Panc1 (cell line): ENCODE measurements at regions not wholly inside any gene's neighbourhood (a gene's known extent, or its start where the extent isn't known, plus 50 kb on each side); places are given as distances from the start of the nearest gene placed in this dataset.

Experiments
- ATAC-seq: fragments of 200-7000 bp; cut with Tn5 transposase; 2 replicates; pipeline ENCODE4 v1.9.1; 2020; ENCODE audit warnings: mild to moderate bottlenecking, moderate library complexity
- BruUV-seq: library from RNA; stranded (reverse); fragments of 400-500 nt; replicated peaks from 2 replicates; lab custom pipeline; 2021; lab: Mats Ljungman, UMichigan
- CTCF ChIA-PET: fragments of 300-600 bp; sonication (Branson Sonifier 250); formaldehyde crosslinking; loops from one replicate; lab custom pipeline; 2022; ENCODE audit warnings: antibody characterized with exemption; lab: Charles Lee
- POLR2A ChIA-PET: fragments of 300-600 bp; sonication (Branson Sonifier 250); formaldehyde crosslinking; loops from one replicate; lab custom pipeline; 2022; ENCODE audit warnings: antibody characterized with exemption; lab: Charles Lee
- DNase-seq: peaks from one replicate; pipeline ENCODE4 v3.0.0-alpha.2; 2010; ENCODE audit warnings: low read depth, low spot score
- H3K27ac ChIP-seq: 2 replicates; pipeline ENCODE4 v1.5.1; 2011; ENCODE audit warnings: mild to moderate bottlenecking, low read length, inconsistent platforms
- H3K27me3 ChIP-seq: fragments of 200-500 bp; sonication (Bioruptor generic); 2 replicates; pipeline ENCODE4 v1.6.0; 2014; ENCODE audit warnings: low read length, inconsistent platforms; ENCODE audit not compliant: control insufficient read depth, insufficient read depth
- H3K36me3 ChIP-seq: fragments of 200-500 bp; sonication (Bioruptor generic); 2 replicates; pipeline ENCODE4 v1.5.1; 2014; ENCODE audit warnings: inconsistent platforms, mild to moderate bottlenecking, low read length, moderate library complexity; ENCODE audit not compliant: control insufficient read depth, insufficient read depth
- H3K4me1 ChIP-seq: 2 replicates; pipeline ENCODE4 v1.5.1; 2011; ENCODE audit warnings: inconsistent platforms, mild to moderate bottlenecking, low read length, moderate library complexity; ENCODE audit not compliant: control insufficient read depth, insufficient read depth
- H3K4me3 ChIP-seq, 2 experiments: 2 replicates each; pipeline ENCODE4 v1.5.1; 2011 to 2012; ENCODE audit warnings: low read depth in 2 of 2, low read length in 2 of 2, mild to moderate bottlenecking in 2 of 2, inconsistent platforms in 1 of 2, moderate library complexity in 1 of 2
- H3K9me3 ChIP-seq: fragments of 200-500 bp; sonication (Bioruptor generic); 2 replicates; pipeline ENCODE4 v1.5.1; 2014; ENCODE audit warnings: low read depth, mild to moderate bottlenecking, inconsistent platforms, low read length, moderate library complexity; ENCODE audit not compliant: control insufficient read depth, insufficient read depth
- POLR2AphosphoS5 ChIP-seq: IDR thresholded peaks from 2 replicates; pipeline ENCODE4 v1.6.1; 2012; ENCODE audit warnings: mild to moderate bottlenecking, low read depth, low read length, moderate library complexity
- SIN3A ChIP-seq: IDR thresholded peaks from 2 replicates; pipeline ENCODE4 v1.6.1; 2012; ENCODE audit warnings: low read depth, mild to moderate bottlenecking, low read length, moderate library complexity, borderline replicate concordance; ENCODE audit not compliant: insufficient read depth
- TCF7L2 ChIP-seq: IDR thresholded peaks from 2 replicates; pipeline ENCODE4 v1.6.1; 2011; ENCODE audit warnings: mild to moderate bottlenecking, low read depth, low read length, inconsistent platforms
- in situ Hi-C: cut with HindIII; loops from 2 replicates; pipeline ENCODE4 v1.10.0; 2016; ENCODE audit warnings: low sequenced_read_pairs, low pct_unique_long_range_greater_than_20kb
- intact Hi-C: fragments of 100-400 bp; cut with micrococcal nuclease; formaldehyde crosslinking; loops from one replicate; pipeline ENCODE4 v1.10.0; 2022; ENCODE audit not compliant: unreplicated experiment
- TF ChIP-seq, protein P1 (sequence below), 2 experiments: IDR thresholded peaks; 2 replicates each; pipeline ENCODE4 v1.6.1; 2011 to 2012; ENCODE audit warnings: low read depth in 2 of 2, control low read depth in 1 of 2, low read length in 1 of 2, mild to moderate bottlenecking in 1 of 2, moderate library complexity in 1 of 2; ENCODE audit not compliant: insufficient read depth in 1 of 2
- TF ChIP-seq, protein P2 (sequence below): fragments of 450-650 bp; IDR thresholded peaks from 2 replicates; pipeline ENCODE4 v1.5.1; 2017; ENCODE audit warnings: mild to moderate bottlenecking

DNA sequence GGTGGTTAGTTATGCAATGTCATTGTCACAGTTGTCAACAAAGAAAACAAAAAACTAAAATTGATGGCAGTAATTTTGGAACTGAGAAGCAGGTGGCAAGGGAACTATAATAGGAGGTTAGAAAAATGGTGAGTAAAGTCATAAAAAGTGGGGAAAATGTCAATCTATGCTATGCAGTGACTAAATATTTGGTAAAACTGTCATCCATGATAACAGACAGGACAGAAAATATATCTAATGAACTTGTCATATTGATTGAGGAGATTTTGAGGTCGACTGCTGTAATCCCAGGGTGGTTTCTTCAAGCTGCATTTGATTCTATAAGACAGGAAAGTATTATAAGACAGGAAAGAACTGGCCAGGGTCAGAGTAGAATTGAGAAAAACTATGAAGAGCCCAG is 998.4 kb downstream of the IGSF11 start:
- TF ChIP-seq, protein P1, sequence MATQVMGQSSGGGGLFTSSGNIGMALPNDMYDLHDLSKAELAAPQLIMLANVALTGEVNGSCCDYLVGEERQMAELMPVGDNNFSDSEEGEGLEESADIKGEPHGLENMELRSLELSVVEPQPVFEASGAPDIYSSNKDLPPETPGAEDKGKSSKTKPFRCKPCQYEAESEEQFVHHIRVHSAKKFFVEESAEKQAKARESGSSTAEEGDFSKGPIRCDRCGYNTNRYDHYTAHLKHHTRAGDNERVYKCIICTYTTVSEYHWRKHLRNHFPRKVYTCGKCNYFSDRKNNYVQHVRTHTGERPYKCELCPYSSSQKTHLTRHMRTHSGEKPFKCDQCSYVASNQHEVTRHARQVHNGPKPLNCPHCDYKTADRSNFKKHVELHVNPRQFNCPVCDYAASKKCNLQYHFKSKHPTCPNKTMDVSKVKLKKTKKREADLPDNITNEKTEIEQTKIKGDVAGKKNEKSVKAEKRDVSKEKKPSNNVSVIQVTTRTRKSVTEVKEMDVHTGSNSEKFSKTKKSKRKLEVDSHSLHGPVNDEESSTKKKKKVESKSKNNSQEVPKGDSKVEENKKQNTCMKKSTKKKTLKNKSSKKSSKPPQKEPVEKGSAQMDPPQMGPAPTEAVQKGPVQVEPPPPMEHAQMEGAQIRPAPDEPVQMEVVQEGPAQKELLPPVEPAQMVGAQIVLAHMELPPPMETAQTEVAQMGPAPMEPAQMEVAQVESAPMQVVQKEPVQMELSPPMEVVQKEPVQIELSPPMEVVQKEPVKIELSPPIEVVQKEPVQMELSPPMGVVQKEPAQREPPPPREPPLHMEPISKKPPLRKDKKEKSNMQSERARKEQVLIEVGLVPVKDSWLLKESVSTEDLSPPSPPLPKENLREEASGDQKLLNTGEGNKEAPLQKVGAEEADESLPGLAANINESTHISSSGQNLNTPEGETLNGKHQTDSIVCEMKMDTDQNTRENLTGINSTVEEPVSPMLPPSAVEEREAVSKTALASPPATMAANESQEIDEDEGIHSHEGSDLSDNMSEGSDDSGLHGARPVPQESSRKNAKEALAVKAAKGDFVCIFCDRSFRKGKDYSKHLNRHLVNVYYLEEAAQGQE (IDR thresholded peaks at IDR 0.05; ENCODE audit: insufficient read depth in 1 of 2, low read depth in 2 of 2, low read length in 1 of 2), result no peak
- no peak for TF ChIP-seq SIN3A
- TF ChIP-seq, protein P2, sequence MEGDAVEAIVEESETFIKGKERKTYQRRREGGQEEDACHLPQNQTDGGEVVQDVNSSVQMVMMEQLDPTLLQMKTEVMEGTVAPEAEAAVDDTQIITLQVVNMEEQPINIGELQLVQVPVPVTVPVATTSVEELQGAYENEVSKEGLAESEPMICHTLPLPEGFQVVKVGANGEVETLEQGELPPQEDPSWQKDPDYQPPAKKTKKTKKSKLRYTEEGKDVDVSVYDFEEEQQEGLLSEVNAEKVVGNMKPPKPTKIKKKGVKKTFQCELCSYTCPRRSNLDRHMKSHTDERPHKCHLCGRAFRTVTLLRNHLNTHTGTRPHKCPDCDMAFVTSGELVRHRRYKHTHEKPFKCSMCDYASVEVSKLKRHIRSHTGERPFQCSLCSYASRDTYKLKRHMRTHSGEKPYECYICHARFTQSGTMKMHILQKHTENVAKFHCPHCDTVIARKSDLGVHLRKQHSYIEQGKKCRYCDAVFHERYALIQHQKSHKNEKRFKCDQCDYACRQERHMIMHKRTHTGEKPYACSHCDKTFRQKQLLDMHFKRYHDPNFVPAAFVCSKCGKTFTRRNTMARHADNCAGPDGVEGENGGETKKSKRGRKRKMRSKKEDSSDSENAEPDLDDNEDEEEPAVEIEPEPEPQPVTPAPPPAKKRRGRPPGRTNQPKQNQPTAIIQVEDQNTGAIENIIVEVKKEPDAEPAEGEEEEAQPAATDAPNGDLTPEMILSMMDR, result no peak
- no peak for TF ChIP-seq POLR2AphosphoS5
- TF ChIP-seq TCF7L2, result no peak
- ATAC-seq (no peak), DNase-seq (no peak)
- Histone ChIP-seq H3K27ac (no peak overlapping the region), H3K36me3 (no peaks in the 10 kb centered on the region), H3K4me3 (no peak overlapping the region), H3K4me1 (no peaks in the 10 kb centered on the region), H3K27me3 (no peaks in the 10 kb centered on the region), H3K9me3 (peaks cover 18% of the 10 kb centered on the region)
- CTCF ChIA-PET, result no interaction called here
- no TSS peak for BruUV-seq
- in situ Hi-C loops (no loop called here), intact Hi-C loops (no loop called here)
- POLR2A ChIA-PET, result no interaction called here

DNA sequence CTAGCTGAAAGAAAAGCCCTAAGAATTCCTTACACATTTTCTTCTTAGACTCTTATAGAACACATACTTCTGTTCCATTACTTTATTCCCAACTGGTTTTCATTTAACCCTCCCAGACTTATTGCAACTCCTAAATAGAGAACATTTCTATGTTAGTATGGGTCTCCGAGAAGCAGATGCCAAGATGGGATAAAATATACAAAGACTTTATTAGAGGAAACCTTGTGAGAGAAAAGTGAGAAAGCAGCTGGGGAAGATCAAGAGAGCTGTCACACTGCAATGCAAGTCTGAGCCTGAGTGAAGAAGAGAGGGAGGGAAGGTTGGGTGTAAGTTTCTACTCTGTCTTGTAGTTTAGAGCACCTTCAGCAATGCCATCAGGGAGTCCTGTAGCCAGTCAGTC is 979.3 kb downstream of the IGSF11 start:
- in situ Hi-C loops, result no loop called here
- ATAC-seq, result no peak
- Histone ChIP-seq H3K4me1 (no peaks in the 10 kb centered on the region), H3K9me3 (peaks cover 14% of the 10 kb centered on the region; the same call in 1 of the 2 replicates), H3K27me3 (no peaks in the 10 kb centered on the region), H3K4me3 (no peak overlapping the region), H3K27ac (no peak overlapping the region), H3K36me3 (no peaks in the 10 kb centered on the region)
- no TSS peak for BruUV-seq
- TF ChIP-seq SIN3A (no peak), TCF7L2 (no peak), POLR2AphosphoS5 (no peak)
- TF ChIP-seq, protein P2, result no peak
- TF ChIP-seq, protein P1 (IDR thresholded peaks at IDR 0.05; ENCODE audit: insufficient read depth in 1 of 2, low read depth in 2 of 2, low read length in 1 of 2), result no peak
- ChIA-PET CTCF (no interaction called here), POLR2A (no interaction called here)
- no peak for DNase-seq
- intact Hi-C loops, result no loop called here
